ENCODE measurements at regions not wholly inside any gene's neighbourhood (a gene's known extent, or its start where the extent isn't known, plus 50 kb on each side); places are given as distances from the start of the nearest gene placed in this dataset.
"Not testable (repeated sequence)": the region's sequence is repeated elsewhere in the genome, so short reads cannot be mapped to it uniquely, and the experiment has no call there.

- not testable (repeated sequence) for TF ChIP-seq CTCF, KDM5A (IDR thresholded peaks at IDR 0.05)
These were observed 210.5 kb downstream of the ICOS start for GRCh38 chr2:204147040-204147439.
